Esophagus squamous epithelium (tissue), 4 donors: ENCODE measurements at regions not wholly inside any gene's neighbourhood (a gene's known extent, or its start where the extent isn't known, plus 50 kb on each side); places are given as distances from the start of the nearest gene placed in this dataset.

Source experiments
- POLR2A ChIP-seq, 4 donors: fragments of 450-650 bp; IDR thresholded peaks; one replicate each; pipeline ENCODE4 v1.6.1; 2017; ENCODE audit warnings: antibody characterized with exemption in 4 of 4, mild to moderate bottlenecking in 4 of 4, moderate library complexity in 3 of 4
- TF ChIP-seq, protein P1 (sequence below), 6 experiments: fragments of 450-650 bp in 4 of 6; fragments of 200-600 bp in 2 of 6; sonication (generic) in 2 of 6; IDR thresholded peaks; one replicate each; pipeline ENCODE4 v1.5.1; 2016 to 2019; ENCODE audit warnings: antibody characterized with exemption in 6 of 6, mild to moderate bottlenecking in 4 of 6, moderate library complexity in 4 of 6

- TF ChIP-seq, protein P1, sequence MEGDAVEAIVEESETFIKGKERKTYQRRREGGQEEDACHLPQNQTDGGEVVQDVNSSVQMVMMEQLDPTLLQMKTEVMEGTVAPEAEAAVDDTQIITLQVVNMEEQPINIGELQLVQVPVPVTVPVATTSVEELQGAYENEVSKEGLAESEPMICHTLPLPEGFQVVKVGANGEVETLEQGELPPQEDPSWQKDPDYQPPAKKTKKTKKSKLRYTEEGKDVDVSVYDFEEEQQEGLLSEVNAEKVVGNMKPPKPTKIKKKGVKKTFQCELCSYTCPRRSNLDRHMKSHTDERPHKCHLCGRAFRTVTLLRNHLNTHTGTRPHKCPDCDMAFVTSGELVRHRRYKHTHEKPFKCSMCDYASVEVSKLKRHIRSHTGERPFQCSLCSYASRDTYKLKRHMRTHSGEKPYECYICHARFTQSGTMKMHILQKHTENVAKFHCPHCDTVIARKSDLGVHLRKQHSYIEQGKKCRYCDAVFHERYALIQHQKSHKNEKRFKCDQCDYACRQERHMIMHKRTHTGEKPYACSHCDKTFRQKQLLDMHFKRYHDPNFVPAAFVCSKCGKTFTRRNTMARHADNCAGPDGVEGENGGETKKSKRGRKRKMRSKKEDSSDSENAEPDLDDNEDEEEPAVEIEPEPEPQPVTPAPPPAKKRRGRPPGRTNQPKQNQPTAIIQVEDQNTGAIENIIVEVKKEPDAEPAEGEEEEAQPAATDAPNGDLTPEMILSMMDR (IDR thresholded peaks at IDR 0.05): no peak
- no peak for TF ChIP-seq POLR2A (IDR thresholded peaks at IDR 0.05)
These were observed 530.8 kb upstream of the DIPK2B start for GRCh38 chrX:45731448-45731847.
